ENCODE measurements at regions not wholly inside any gene's neighbourhood (a gene's known extent, or its start where the extent isn't known, plus 50 kb on each side); places are given as distances from the start of the nearest gene placed in this dataset.
A peak's percentile ranks its signal among the peaks of the same experiment; 100 is the strongest.

DNA sequence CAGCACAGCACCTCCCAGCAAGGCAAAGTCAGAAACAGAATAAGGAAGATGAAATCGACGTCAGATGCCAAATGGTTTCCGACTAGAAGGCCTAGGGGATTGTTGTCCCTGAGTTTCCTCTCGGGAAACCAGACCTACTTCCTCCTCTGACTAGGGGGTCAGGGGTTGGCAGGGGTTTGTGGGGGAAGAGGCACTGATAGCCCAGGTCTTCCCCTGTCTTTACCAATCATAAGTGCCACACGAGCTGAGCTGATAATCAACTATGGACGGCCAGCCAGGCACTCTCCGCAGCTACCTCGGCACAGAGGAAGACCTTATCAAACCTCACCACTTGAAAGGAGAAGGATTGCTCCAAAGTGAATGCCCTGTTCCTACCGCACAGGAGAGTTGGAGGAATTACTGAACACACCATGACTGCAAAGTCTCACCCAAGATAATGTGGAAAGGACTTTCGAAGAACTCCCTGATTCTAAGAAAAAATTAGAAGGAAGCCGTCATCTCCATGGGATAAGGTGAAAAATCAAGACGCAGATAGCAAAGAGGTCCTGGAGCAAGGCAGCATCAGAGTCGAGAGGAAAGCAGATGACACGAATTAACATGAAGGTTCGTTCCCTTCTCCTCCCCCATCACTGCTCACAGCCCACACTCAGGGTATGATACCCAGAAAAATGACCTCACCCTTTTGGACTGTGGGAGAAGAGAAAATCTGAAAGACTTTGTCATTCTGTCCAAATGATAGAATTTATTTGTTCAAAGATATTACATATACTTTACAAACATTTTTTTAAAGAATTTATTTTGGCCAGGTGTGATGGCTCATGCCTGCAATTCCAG, 77.7 kb upstream of the MED13L start:
- no peak for TF ChIP-seq POLR2A (IDR thresholded peaks at IDR 0.05)
- TF ChIP-seq, protein P1, sequence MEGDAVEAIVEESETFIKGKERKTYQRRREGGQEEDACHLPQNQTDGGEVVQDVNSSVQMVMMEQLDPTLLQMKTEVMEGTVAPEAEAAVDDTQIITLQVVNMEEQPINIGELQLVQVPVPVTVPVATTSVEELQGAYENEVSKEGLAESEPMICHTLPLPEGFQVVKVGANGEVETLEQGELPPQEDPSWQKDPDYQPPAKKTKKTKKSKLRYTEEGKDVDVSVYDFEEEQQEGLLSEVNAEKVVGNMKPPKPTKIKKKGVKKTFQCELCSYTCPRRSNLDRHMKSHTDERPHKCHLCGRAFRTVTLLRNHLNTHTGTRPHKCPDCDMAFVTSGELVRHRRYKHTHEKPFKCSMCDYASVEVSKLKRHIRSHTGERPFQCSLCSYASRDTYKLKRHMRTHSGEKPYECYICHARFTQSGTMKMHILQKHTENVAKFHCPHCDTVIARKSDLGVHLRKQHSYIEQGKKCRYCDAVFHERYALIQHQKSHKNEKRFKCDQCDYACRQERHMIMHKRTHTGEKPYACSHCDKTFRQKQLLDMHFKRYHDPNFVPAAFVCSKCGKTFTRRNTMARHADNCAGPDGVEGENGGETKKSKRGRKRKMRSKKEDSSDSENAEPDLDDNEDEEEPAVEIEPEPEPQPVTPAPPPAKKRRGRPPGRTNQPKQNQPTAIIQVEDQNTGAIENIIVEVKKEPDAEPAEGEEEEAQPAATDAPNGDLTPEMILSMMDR (IDR thresholded peaks at IDR 0.05): no peak
- no peak for TF ChIP-seq POLR2AphosphoS5 (IDR thresholded peaks at IDR 0.05)
- no peak for DNase-seq (ENCODE audit: low spot score in 2 of 2)
- intact Hi-C loops (cut with DNase I; ENCODE audit: low total_unique reads): no loop called here

DNA sequence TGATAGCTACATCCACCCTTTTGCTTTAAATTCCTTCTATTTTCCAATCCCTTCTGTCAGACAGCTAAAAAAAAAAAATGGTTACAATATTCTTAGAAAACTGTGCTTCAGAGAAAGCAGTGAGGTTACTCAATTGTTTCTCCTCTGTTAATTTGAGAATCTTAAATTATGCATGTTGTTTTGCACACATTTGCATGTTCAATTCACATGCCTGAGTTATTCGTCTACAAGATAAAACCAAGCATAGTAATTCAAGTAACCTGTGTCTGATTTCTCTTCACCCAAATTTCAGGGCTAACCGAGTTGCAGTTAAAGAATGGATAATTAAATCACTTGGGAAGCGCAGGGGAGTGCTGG, 81.0 kb upstream of the MED13L start:
- DNase-seq (ENCODE audit: low spot score in 2 of 2): no peak
- TF ChIP-seq POLR2AphosphoS5 (IDR thresholded peaks at IDR 0.05): no peak
- TF ChIP-seq POLR2A (IDR thresholded peaks at IDR 0.05): no peak
- TF ChIP-seq, protein P1 (IDR thresholded peaks at IDR 0.05): no peak
- Histone ChIP-seq H3K27ac (peak overlapping the region; percentile 75 to 85), H3K36me3 (no peaks in the 10 kb centered on the region), H3K27me3 (no peaks in the 10 kb centered on the region), H3K4me3 (peak overlapping the region in 2 of 3 donors; percentile 9 to 38), H3K9me3 (no peaks in the 10 kb centered on the region), H3K4me1 (no peaks in the 10 kb centered on the region)
- intact Hi-C loops (cut with DNase I; ENCODE audit: low total_unique reads): no loop called here

More for the DNA sequence above, 77.7 kb upstream of the MED13L start:
- no peaks in the 10 kb centered on the region for H3K4me1 ChIP-seq
- H3K27me3 ChIP-seq: no peaks in the 10 kb centered on the region
- H3K27ac ChIP-seq: no peak overlapping the region
- H3K36me3 ChIP-seq: no peaks in the 10 kb centered on the region
- no peaks in the 10 kb centered on the region for H3K9me3 ChIP-seq
- H3K4me3 ChIP-seq: no peak overlapping the region

DNA sequence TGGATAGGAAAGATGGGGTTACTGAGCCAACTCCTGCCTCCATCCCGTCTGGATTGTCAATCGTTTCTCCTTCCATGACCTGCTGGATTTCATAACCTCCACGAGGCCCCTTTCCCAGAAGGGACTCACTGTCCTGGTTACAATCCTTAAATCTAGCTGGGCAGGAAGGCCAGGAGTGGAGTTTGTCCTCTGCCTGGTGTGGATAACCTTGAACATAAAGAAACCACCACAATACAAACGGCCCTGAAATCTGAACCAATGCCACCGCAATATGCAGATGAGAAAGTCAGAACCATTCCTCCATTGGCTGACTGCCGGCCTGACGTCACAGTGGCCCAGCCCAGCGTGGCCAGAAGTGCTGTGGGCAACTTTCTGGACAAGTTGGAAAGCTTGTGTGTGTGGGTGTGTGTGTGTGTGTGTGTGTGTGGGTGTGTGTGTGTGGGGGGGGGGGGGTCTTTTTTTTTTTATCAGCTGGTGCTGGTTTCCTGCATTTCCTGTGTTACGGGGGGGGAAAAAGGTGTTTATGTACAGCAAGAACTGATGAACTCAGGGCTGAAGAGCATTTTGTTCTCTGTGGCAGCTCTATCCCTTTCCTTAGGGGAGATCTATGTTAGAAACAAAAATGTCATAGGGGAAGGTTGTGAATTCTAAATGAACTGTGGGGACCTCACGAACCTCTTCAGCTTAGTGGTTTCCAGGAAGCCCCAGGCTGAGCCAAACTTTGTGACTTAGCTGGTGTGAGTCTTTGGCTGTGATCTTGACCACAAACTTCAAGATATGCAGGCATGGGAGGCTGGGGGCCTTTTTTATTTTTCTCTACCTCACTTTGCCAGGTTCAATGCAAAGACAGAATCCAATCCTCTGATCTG, 81.6 kb upstream of the MED13L start:
- H3K4me3 ChIP-seq: peak overlapping the region in 2 of 3 donors; percentile 9 to 38
- no peaks in the 10 kb centered on the region for H3K36me3 ChIP-seq
- TF ChIP-seq, protein P1 (IDR thresholded peaks at IDR 0.05): no peak
- peak in 2 of 3 donors; percentile 21 to 88 for TF ChIP-seq POLR2AphosphoS5 (IDR thresholded peaks at IDR 0.05)
- intact Hi-C loops (cut with DNase I; ENCODE audit: low total_unique reads): no loop called here
- no peaks in the 10 kb centered on the region for H3K27me3 ChIP-seq
- no peaks in the 10 kb centered on the region for H3K9me3 ChIP-seq
- no peaks in the 10 kb centered on the region for H3K4me1 ChIP-seq
- peak overlapping the region; percentile 75 to 85 for H3K27ac ChIP-seq
- DNase-seq (ENCODE audit: low spot score in 2 of 2): peak; percentile 86 to 96

DNA sequence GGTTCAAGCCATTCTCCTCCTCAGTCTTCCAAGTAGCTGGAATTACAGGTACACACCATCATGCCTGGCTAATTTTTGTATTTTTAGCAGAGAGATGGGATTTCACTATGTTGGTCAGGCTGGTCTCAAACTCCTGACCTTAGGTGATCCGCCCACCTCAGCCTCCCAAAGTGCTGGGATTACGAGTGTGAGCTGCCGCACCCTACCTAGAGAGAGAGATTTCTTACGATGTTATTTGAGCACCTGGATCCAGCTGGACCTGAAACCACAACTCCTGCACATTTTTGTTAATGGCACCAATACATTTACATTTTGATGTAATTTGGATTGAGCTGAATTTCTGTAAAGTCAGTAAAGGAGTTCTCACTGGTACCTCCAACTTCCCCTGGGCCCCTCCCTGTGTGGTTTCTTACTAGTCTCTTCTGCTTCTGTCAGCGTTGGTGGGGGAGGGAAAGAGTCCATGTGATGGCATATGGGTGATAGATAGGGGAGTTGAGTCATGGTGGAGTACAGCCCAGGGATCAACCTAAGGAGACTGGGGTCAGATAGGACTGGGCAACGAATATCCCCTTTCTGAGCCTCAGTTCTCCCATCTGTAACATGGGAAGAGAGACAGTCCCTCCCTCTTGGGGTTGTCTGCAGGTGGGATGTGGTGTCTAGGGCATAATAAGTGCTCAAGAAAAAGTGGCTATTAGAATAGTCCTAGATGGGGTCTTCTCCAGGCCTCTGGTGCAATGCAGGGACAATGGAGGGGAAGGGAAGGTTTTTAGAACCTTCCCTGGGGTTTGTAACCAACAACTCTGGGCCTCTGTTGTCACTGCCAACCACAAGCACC, 83.3 kb upstream of the MED13L start:
- Histone ChIP-seq H3K4me1 (no peaks in the 10 kb centered on the region), H3K27me3 (no peaks in the 10 kb centered on the region), H3K9me3 (no peaks in the 10 kb centered on the region), H3K27ac (no peak overlapping the region), H3K36me3 (no peaks in the 10 kb centered on the region), H3K4me3 (no peak overlapping the region)
- no peak for DNase-seq (ENCODE audit: low spot score in 2 of 2)
- no peak for TF ChIP-seq POLR2A (IDR thresholded peaks at IDR 0.05)
- no peak for TF ChIP-seq POLR2AphosphoS5 (IDR thresholded peaks at IDR 0.05)
- TF ChIP-seq, protein P1 (IDR thresholded peaks at IDR 0.05): no peak
- intact Hi-C loops (cut with DNase I; ENCODE audit: low total_unique reads): no loop called here

All from breast epithelium (tissue), 4 donors.